ENCODE measurements at regions not wholly inside any gene's neighbourhood (a gene's known extent, or its start where the extent isn't known, plus 50 kb on each side); places are given as distances from the start of the nearest gene placed in this dataset.

GRCh38 chr18:7413906-7414305 is 153.2 kb upstream of the PTPRM start:
- Mint-ChIP-seq H3K9me3 (peaks cover 3% of the 10 kb centered on the region), H3K4me1 (peaks cover 16% of the 10 kb centered on the region), H3K4me3 (no peak overlapping the region), H3K27me3 (ENCODE audit: low read depth) (no peaks in the 10 kb centered on the region; the same call in 1 of the 2 replicates), H3K27ac (no peak overlapping the region), H3K36me3 (no peaks in the 10 kb centered on the region)
- ChIA-PET CTCF (no interaction called here), POLR2A (no interaction called here)
- ATAC-seq (no peak), DNase-seq (ENCODE audit: low spot score) (no peak)
- TF ChIP-seq ELF4 (CRISPR knock-in tag; IDR thresholded peaks at IDR 0.05; ENCODE audit: low read depth): no peak
- no peak for TF ChIP-seq JUN (CRISPR knock-in tag; IDR thresholded peaks at IDR 0.05)
- no peak for TF ChIP-seq NR3C1 (CRISPR knock-in tag; conservative IDR thresholded peaks at IDR 0.05; ENCODE audit: low read depth)
- no peak for TF ChIP-seq ZNF423 (CRISPR knock-in tag; IDR thresholded peaks at IDR 0.05)

- H3K27ac Mint-ChIP-seq: no peak overlapping the region
- DNase-seq (ENCODE audit: low spot score) (no peak), ATAC-seq (no peak; the same call in 1 of the 2 replicates)
Measured at GRCh38 chr18:7414459-7414858, 152.7 kb upstream of the PTPRM start.

GRCh38 chr18:7415081-7415894 is 151.8 kb upstream of the PTPRM start:
- CTCF ChIA-PET: interaction anchor here (0.6 to 1.0 kb wide), 2 partner anchors 91 to 153 kb away, joined by 3 read pairs; no protein-coding TSS in a partner anchor
- TF ChIP-seq FOXJ3 (CRISPR knock-in tag; IDR thresholded peaks at IDR 0.05; ENCODE audit: borderline replicate concordance) (no peak), ESRRA (CRISPR knock-in tag; IDR thresholded peaks at IDR 0.05; ENCODE audit: borderline replicate concordance) (no peak), SMAD4 (CRISPR knock-in tag; IDR thresholded peaks at IDR 0.05) (no peak), GTF2I (CRISPR knock-in tag; conservative IDR thresholded peaks at IDR 0.05) (no peak), ZBTB21 (CRISPR knock-in tag; IDR thresholded peaks at IDR 0.05; ENCODE audit: borderline replicate concordance) (no peak), E2F5 (CRISPR knock-in tag; IDR thresholded peaks at IDR 0.05) (no peak), ZNF416 (CRISPR knock-in tag; IDR thresholded peaks at IDR 0.05) (no peak)

More at GRCh38 chr18:7414459-7414858, 152.7 kb upstream of the PTPRM start:
- no peaks in the 10 kb centered on the region for H3K36me3 Mint-ChIP-seq
- peaks cover 16% of the 10 kb centered on the region for H3K4me1 Mint-ChIP-seq
- ChIA-PET CTCF (no interaction called here), POLR2A (no interaction called here)
- no peak overlapping the region for H3K4me3 Mint-ChIP-seq
- H3K27me3 Mint-ChIP-seq (ENCODE audit: low read depth): peaks cover 3% of the 10 kb centered on the region; the same call in 1 of the 2 replicates
- TF ChIP-seq IRF1 (CRISPR knock-in tag; IDR thresholded peaks at IDR 0.05) (no peak), MAX (CRISPR knock-in tag; IDR thresholded peaks at IDR 0.05) (no peak), CBFB (CRISPR knock-in tag; IDR thresholded peaks at IDR 0.05; ENCODE audit: low read depth) (no peak)
- peaks cover 8% of the 10 kb centered on the region for H3K9me3 Mint-ChIP-seq

GRCh38 chr18:7417727-7418126 is 149.4 kb upstream of the PTPRM start:
- Mint-ChIP-seq H3K4me3 (no peak overlapping the region), H3K27me3 (ENCODE audit: low read depth) (peaks cover 3% of the 10 kb centered on the region; the same call in 1 of the 2 replicates), H3K36me3 (no peaks in the 10 kb centered on the region), H3K27ac (no peak overlapping the region), H3K4me1 (peaks cover 16% of the 10 kb centered on the region), H3K9me3 (peaks cover 8% of the 10 kb centered on the region)
- POLR2A ChIA-PET: no interaction called here
- no peak for DNase-seq (ENCODE audit: low spot score)
- CTCF ChIA-PET: no interaction called here
- ATAC-seq: no peak
- TF ChIP-seq NFYB (CRISPR knock-in tag; conservative IDR thresholded peaks at IDR 0.05; ENCODE audit: low read depth): no peak
- no peak for TF ChIP-seq ZNF281 (CRISPR knock-in tag; IDR thresholded peaks at IDR 0.05)
- no peak for TF ChIP-seq ZBTB21 (CRISPR knock-in tag; IDR thresholded peaks at IDR 0.05; ENCODE audit: borderline replicate concordance)
- TF ChIP-seq ATF6 (CRISPR knock-in tag; IDR thresholded peaks at IDR 0.05): no peak
- TF ChIP-seq GRHL2 (CRISPR knock-in tag; IDR thresholded peaks at IDR 0.05; ENCODE audit: insufficient replicate concordance, severe bottlenecking): no peak
- no peak for TF ChIP-seq STAT6 (CRISPR knock-in tag; conservative IDR thresholded peaks at IDR 0.05; ENCODE audit: low read depth)

More at GRCh38 chr18:7415081-7415894, 151.8 kb upstream of the PTPRM start:
- Mint-ChIP-seq H3K4me3 (no peak overlapping the region), H3K4me1 (peaks cover 16% of the 10 kb centered on the region), H3K36me3 (no peaks in the 10 kb centered on the region), H3K27me3 (ENCODE audit: low read depth) (peaks cover 3% of the 10 kb centered on the region; the same call in 1 of the 2 replicates), H3K9me3 (peaks cover 8% of the 10 kb centered on the region), H3K27ac (no peak overlapping the region)
- POLR2A ChIA-PET: interaction anchor here (0.6 kb wide), 2 partner anchors 9 to 46 kb away, joined by 6 to 7 read pairs; no protein-coding TSS in a partner anchor
- ATAC-seq (peak; percentile 41), DNase-seq (ENCODE audit: low spot score) (no peak)
